ENCODE measurements at regions not wholly inside any gene's neighbourhood (a gene's known extent, or its start where the extent isn't known, plus 50 kb on each side); places are given as distances from the start of the nearest gene placed in this dataset.

- TF ChIP-seq POLR2A (IDR thresholded peaks at IDR 0.05) = no peak
- TF ChIP-seq CTCF (IDR thresholded peaks at IDR 0.05) = no peak
Measured at GRCh38 chr4:123675567-123675966, 279.0 kb downstream of the SPRY1 start.
